Endothelial cell of umbilical vein (primary cell): ENCODE measurements at regions not wholly inside any gene's neighbourhood (a gene's known extent, or its start where the extent isn't known, plus 50 kb on each side); places are given as distances from the start of the nearest gene placed in this dataset.
"Not testable (repeated sequence)": the region's sequence is repeated elsewhere in the genome, so short reads cannot be mapped to it uniquely, and the experiment has no call there.

Source experiments
- BruUV-seq: library from RNA; stranded (reverse); fragments of 400-500 nt; replicated peaks from 2 replicates; lab custom pipeline; 2021; lab: Mats Ljungman, UMichigan
- CTCF ChIA-PET: fragments of 300-600, 350-600 bp; sonication (Branson Sonifier 250); formaldehyde crosslinking; loops from one replicate; lab custom pipeline; 2021; ENCODE audit warnings: antibody characterized with exemption, inconsistent platforms; lab: Charles Lee
- POLR2A ChIA-PET: fragments of 300-600, 350-600 bp; sonication (Branson Sonifier 250); formaldehyde crosslinking; loops from one replicate; lab custom pipeline; 2021; ENCODE audit warnings: antibody characterized with exemption, inconsistent platforms; lab: Charles Lee
- DNase-seq: peaks from one replicate; pipeline ENCODE4 v3.0.0-alpha.2; 2011; ENCODE audit warnings: low read depth, low spot score
- FAIRE-seq: peaks from 2 replicates; lab custom pipeline; 2011; peaks lifted over from hg19 to GRCh38; lab: Jason Lieb, UNC
- H2AFZ ChIP-seq: 2 replicates; pipeline ENCODE4 v1.6.0; 2012; ENCODE audit warnings: low read depth, low read length, control low read depth, inconsistent platforms
- H3K27ac ChIP-seq: 2 replicates; pipeline ENCODE4 v1.5.1; 2011; ENCODE audit warnings: low read depth, mild to moderate bottlenecking, control low read depth, low read length, moderate library complexity; ENCODE audit not compliant: insufficient read depth
- H3K27me3 ChIP-seq, 2 experiments: 2 replicates each; pipeline versions ENCODE4 v1.6.0 to v1.6.1; 2011; ENCODE audit warnings: low read length in 2 of 2, mixed read lengths in 1 of 2; ENCODE audit not compliant: control insufficient read depth in 2 of 2, insufficient read depth in 2 of 2
- H3K36me3 ChIP-seq, 2 experiments: 2 replicates in 1 of 2; 3 replicates in 1 of 2; pipeline ENCODE4 v1.5.1; 2011; ENCODE audit warnings: low read length in 2 of 2, mild to moderate bottlenecking in 1 of 2, moderate library complexity in 1 of 2; ENCODE audit not compliant: control insufficient read depth in 2 of 2, insufficient read depth in 2 of 2; ENCODE audit errors: extremely low read depth in 1 of 2
- H3K4me1 ChIP-seq: 3 replicates; pipeline ENCODE4 v1.5.1; 2011; ENCODE audit warnings: mild to moderate bottlenecking, low read length; ENCODE audit not compliant: control insufficient read depth, insufficient read depth; ENCODE audit errors: extremely low read depth
- H3K4me2 ChIP-seq: 2 replicates; pipeline ENCODE4 v1.6.1; 2011; ENCODE audit warnings: low read length, control low read depth, mixed read lengths; ENCODE audit not compliant: insufficient read depth
- H3K4me3 ChIP-seq, 3 experiments: fragments of 200-600 bp in 1 of 3; sonication (generic), shearing (Covaris generic) in 1 of 3; replicated peaks in 1 of 3; 2 replicates each; pipeline ENCODE4 v1.5.1; 2011 to 2016; ENCODE audit warnings: control low read depth in 3 of 3, low read length in 3 of 3, mild to moderate bottlenecking in 2 of 3, inconsistent platforms in 1 of 3, low read depth in 1 of 3, moderate library complexity in 1 of 3; ENCODE audit not compliant: insufficient read depth in 1 of 3
- H3K79me2 ChIP-seq: 2 replicates; pipeline ENCODE4 v1.6.0; 2012; ENCODE audit warnings: low read length, inconsistent platforms; ENCODE audit not compliant: control insufficient read depth, insufficient read depth
- H3K9ac ChIP-seq: replicated peaks from 2 replicates; pipeline ENCODE3; 2011; ENCODE audit warnings: low read length, control low read depth; ENCODE audit not compliant: insufficient read depth; ENCODE audit errors: extremely low read depth
- H3K9me1 ChIP-seq: replicated peaks from 3 replicates; pipeline ENCODE4 v1.6.0; 2011; ENCODE audit warnings: mild to moderate bottlenecking, low read length; ENCODE audit not compliant: control insufficient read depth, insufficient read depth; ENCODE audit errors: extremely low read depth
- H3K9me3 ChIP-seq: replicated peaks from 2 replicates; pipeline ENCODE4 v1.5.1; 2012; ENCODE audit warnings: low read length, inconsistent platforms; ENCODE audit not compliant: control insufficient read depth, insufficient read depth
- H4K20me1 ChIP-seq: replicated peaks from 2 replicates; pipeline ENCODE3; 2011; ENCODE audit warnings: mild to moderate bottlenecking, low read length; ENCODE audit not compliant: control insufficient read depth, insufficient read depth; ENCODE audit errors: extremely low read depth
- EZH2 ChIP-seq: IDR thresholded peaks from 2 replicates; pipeline ENCODE4 v1.6.1; 2012; ENCODE audit warnings: borderline replicate concordance, low read depth, mild to moderate bottlenecking, moderate library complexity, low read length, inconsistent platforms; ENCODE audit not compliant: severe bottlenecking
- FOS ChIP-seq: IDR thresholded peaks from 2 replicates; pipeline ENCODE4 v1.6.1; 2011; ENCODE audit warnings: mild to moderate bottlenecking, low read length, moderate library complexity, borderline replicate concordance; ENCODE audit not compliant: insufficient read depth
- GATA2 ChIP-seq: IDR thresholded peaks from 2 replicates; pipeline ENCODE4 v1.7.0; 2011; ENCODE audit warnings: low read depth, mild to moderate bottlenecking, moderate library complexity, mixed read lengths, low read length; ENCODE audit not compliant: insufficient read length, insufficient read depth
- JUN ChIP-seq: IDR thresholded peaks from 2 replicates; pipeline ENCODE4 v1.6.1; 2011; ENCODE audit warnings: borderline replicate concordance, low read depth; ENCODE audit not compliant: insufficient read length, insufficient read depth
- MYC ChIP-seq: IDR thresholded peaks from one replicate; pipeline ENCODE4 v1.6.1; 2011; ENCODE audit warnings: mild to moderate bottlenecking, low read depth, low read length
- POLR2A ChIP-seq: IDR thresholded peaks from 2 replicates; pipeline ENCODE4 v1.6.1; 2012; ENCODE audit warnings: low read depth, mild to moderate bottlenecking, control low read depth, low read length
- POLR2AphosphoS5 ChIP-seq: IDR thresholded peaks from 2 replicates; pipeline ENCODE4 v1.6.1; 2012; ENCODE audit warnings: low read depth, mild to moderate bottlenecking, control low read depth, low read length, moderate library complexity; ENCODE audit not compliant: insufficient read depth
- dilution Hi-C: fragments of 300-500 bp; cut with MboI; formaldehyde crosslinking; loops from one replicate; pipeline ENCODE4 v1.15.0; 2019; ENCODE audit warnings: low sequenced_read_pairs; ENCODE audit not compliant: extremely low pct_ligation_motif_present
- intact Hi-C: fragments of 100-400 bp; cut with micrococcal nuclease; formaldehyde crosslinking; loops from one replicate; pipeline ENCODE4 v1.10.0; 2022
- TF ChIP-seq, protein P1 (sequence below), 2 donors: IDR thresholded peaks; 1 replicate in 1 of 2; 2 replicates in 1 of 2; pipeline ENCODE4 v1.5.1; 2011; ENCODE audit warnings: low read length in 2 of 2, mild to moderate bottlenecking in 2 of 2, moderate library complexity in 2 of 2, control low read depth in 1 of 2, inconsistent platforms in 1 of 2, low read depth in 1 of 2; ENCODE audit not compliant: insufficient read depth in 1 of 2; ENCODE audit errors: extremely low read depth in 1 of 2
- TF ChIP-seq, protein P2 (sequence below): IDR thresholded peaks from 2 replicates; pipeline ENCODE4 v1.6.1; 2011; ENCODE audit not compliant: insufficient read depth, insufficient read length

DNA sequence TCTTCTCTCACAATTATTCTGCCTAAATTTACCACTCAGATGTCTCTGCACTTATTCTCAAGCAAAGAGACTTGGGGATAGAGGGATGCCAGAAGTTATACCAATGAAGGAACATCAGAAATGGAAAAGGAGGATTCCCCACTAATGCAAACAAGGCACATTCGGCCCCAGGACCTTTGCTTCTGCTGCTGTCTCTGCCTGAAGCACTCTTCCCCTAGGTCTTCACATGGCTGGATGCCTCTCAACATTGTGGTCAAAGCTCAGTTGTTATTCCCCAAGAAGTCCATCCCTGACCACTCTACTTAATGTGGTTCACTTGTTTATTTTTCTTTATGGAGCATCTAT, 508.7 kb downstream of the DOK5 start:
- Histone ChIP-seq H3K4me1 (no peaks in the 10 kb centered on the region), H3K27ac (no peak overlapping the region), H3K27me3 (no peaks in the 10 kb centered on the region), H3K4me3 (no peak overlapping the region), H3K9me1 (no peaks in the 10 kb centered on the region), H2AFZ (no peak overlapping the region), H3K79me2 (no peaks in the 10 kb centered on the region), H3K9me3 (no peaks in the 10 kb centered on the region), H4K20me1 (no peaks in the 10 kb centered on the region), H3K4me2 (no peak overlapping the region), H3K9ac (no peak overlapping the region), H3K36me3 (no peaks in the 10 kb centered on the region)
- ChIA-PET CTCF (no interaction called here), POLR2A (no interaction called here)
- DNase-seq (no peak), FAIRE-seq (no peak)
- dilution Hi-C loops (no loop called here), intact Hi-C loops (no loop called here)
- TF ChIP-seq POLR2A (no peak), FOS (no peak), MYC (no peak), JUN (no peak), GATA2 (no peak), POLR2AphosphoS5 (no peak), EZH2 (no peak)
- TF ChIP-seq, protein P1, sequence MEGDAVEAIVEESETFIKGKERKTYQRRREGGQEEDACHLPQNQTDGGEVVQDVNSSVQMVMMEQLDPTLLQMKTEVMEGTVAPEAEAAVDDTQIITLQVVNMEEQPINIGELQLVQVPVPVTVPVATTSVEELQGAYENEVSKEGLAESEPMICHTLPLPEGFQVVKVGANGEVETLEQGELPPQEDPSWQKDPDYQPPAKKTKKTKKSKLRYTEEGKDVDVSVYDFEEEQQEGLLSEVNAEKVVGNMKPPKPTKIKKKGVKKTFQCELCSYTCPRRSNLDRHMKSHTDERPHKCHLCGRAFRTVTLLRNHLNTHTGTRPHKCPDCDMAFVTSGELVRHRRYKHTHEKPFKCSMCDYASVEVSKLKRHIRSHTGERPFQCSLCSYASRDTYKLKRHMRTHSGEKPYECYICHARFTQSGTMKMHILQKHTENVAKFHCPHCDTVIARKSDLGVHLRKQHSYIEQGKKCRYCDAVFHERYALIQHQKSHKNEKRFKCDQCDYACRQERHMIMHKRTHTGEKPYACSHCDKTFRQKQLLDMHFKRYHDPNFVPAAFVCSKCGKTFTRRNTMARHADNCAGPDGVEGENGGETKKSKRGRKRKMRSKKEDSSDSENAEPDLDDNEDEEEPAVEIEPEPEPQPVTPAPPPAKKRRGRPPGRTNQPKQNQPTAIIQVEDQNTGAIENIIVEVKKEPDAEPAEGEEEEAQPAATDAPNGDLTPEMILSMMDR (IDR thresholded peaks at IDR 0.05; ENCODE audit: extremely low read depth in 1 of 2, insufficient read depth in 1 of 2, low read depth in 1 of 2, low read length in 2 of 2), result no peak
- TF ChIP-seq, protein P2, sequence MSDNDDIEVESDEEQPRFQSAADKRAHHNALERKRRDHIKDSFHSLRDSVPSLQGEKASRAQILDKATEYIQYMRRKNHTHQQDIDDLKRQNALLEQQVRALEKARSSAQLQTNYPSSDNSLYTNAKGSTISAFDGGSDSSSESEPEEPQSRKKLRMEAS, result no peak
- BruUV-seq, result no TSS peak

DNA sequence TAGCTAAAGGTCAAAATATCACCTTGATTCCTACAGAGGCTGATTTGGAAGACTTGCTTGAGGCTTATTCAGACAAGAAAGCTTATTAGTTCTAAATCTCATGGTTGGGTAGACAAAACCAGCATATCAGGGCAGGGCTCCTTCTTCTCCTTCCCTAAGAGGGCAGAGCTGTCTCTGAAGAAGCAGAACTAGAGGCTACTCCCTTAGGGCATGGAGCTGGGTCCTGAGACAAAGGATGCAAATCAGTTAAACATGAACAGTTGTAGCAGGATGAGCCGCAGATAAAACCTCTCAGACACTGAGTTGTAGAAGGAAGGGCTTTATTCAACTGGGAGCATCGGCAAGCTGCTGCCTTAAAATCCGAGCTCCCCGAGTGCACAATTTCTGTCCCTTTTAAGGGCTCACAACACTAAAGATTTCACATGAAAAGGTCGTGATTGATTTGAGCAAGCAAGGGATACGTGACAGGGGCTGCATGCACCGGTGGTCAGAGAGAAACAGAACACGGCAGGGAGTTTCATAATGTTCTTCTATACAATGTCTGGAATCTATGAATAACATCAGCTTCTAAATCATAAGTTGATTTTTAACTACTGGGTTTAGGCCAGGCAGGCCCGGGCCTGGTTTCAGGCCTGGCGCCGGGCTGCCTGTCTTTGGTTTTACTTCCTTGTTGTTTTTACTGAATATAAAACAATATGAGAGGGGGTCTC, 508.2 kb downstream of the DOK5 start:
- CTCF ChIA-PET, intact Hi-C loops: not testable (repeated sequence)

More for the DNA sequence above, 508.2 kb downstream of the DOK5 start:
- H3K9ac ChIP-seq, H4K20me1 ChIP-seq, H3K4me1 ChIP-seq, H3K79me2 ChIP-seq, dilution Hi-C loops, H3K9me1 ChIP-seq, H3K4me2 ChIP-seq, FAIRE-seq, H3K9me3 ChIP-seq, BruUV-seq, DNase-seq, H3K36me3 ChIP-seq, H3K4me3 ChIP-seq, H2AFZ ChIP-seq, POLR2A ChIA-PET, H3K27ac ChIP-seq, H3K27me3 ChIP-seq: not testable (repeated sequence)
